Activated B cell treated with CpG ODN at 0.5 μM for 24 hours (primary cell): ENCODE measurements at regions not wholly inside any gene's neighbourhood (a gene's known extent, or its start where the extent isn't known, plus 50 kb on each side); places are given as distances from the start of the nearest gene placed in this dataset.

Experiments
- ATAC-seq: fragments of 200-7000 bp; cut with Tn5 transposase; one replicate; pipeline ENCODE4 v1.10.0; 2021; ENCODE audit warnings: low read depth, mild to moderate bottlenecking, moderate library complexity
- CTCF ChIA-PET: fragments of 350-600 bp; sonication (Branson Sonifier 250); formaldehyde crosslinking; loops from one replicate; lab custom pipeline; 2021; ENCODE audit warnings: antibody characterized with exemption; lab: Charles Lee
- POLR2A ChIA-PET: fragments of 350-600 bp; sonication (Branson Sonifier 250); formaldehyde crosslinking; loops from one replicate; lab custom pipeline; 2021; ENCODE audit warnings: antibody characterized with exemption; lab: Charles Lee
- DNase-seq: peaks from one replicate; pipeline ENCODE4 v3.0.0; 2022
- H3K27ac Mint-ChIP-seq: one replicate; pipeline ENCODE4 v1.8.0; 2020; ENCODE audit warnings: mixed read lengths
- H3K27me3 Mint-ChIP-seq: one replicate; pipeline ENCODE4 v1.8.0; 2021; ENCODE audit warnings: mixed read lengths
- H3K36me3 Mint-ChIP-seq: one replicate; pipeline ENCODE4 v1.8.0; 2021; ENCODE audit warnings: low read depth, mixed read lengths
- H3K4me1 Mint-ChIP-seq: one replicate; pipeline ENCODE4 v1.8.0; 2021; ENCODE audit warnings: mixed read lengths
- H3K4me3 Mint-ChIP-seq: one replicate; pipeline ENCODE4 v1.8.0; 2020; ENCODE audit warnings: mild to moderate bottlenecking, mixed read lengths
- H3K9me3 Mint-ChIP-seq: one replicate; pipeline ENCODE4 v1.8.0; 2020; ENCODE audit warnings: mixed read lengths
- CTCF ChIP-seq: fragments of 200-600 bp; IDR thresholded peaks from one replicate; pipeline ENCODE4 v1.8.0; 2022; ENCODE audit warnings: antibody characterized with exemption, mild to moderate bottlenecking
- intact Hi-C: fragments of 100-400 bp; cut with micrococcal nuclease; formaldehyde crosslinking; loops from one replicate; pipeline ENCODE4 v1.15.1; 2024

GRCh38 chr13:106987427-106987785 lies 419.5 kb upstream of the ARGLU1 start:
- H3K4me3 Mint-ChIP-seq, result no peak overlapping the region
- no peak for ATAC-seq
- ChIA-PET POLR2A (no interaction called here), CTCF (no interaction called here)
- H3K27ac Mint-ChIP-seq, result no peak overlapping the region
- H3K4me1 Mint-ChIP-seq, result no peaks in the 10 kb centered on the region
- no peak for DNase-seq
- TF ChIP-seq CTCF, result no peak
- peaks cover 2% of the 10 kb centered on the region for H3K9me3 Mint-ChIP-seq
- H3K27me3 Mint-ChIP-seq, result no peaks in the 10 kb centered on the region
- no peaks in the 10 kb centered on the region for H3K36me3 Mint-ChIP-seq
- intact Hi-C loops, result no loop called here

GRCh38 chr13:106986687-106987426 lies 418.9 kb upstream of the ARGLU1 start:
- Mint-ChIP-seq H3K27ac (no peak overlapping the region), H3K9me3 (no peaks in the 10 kb centered on the region), H3K4me1 (no peaks in the 10 kb centered on the region), H3K27me3 (no peaks in the 10 kb centered on the region), H3K4me3 (no peak overlapping the region), H3K36me3 (no peaks in the 10 kb centered on the region)
- ChIA-PET CTCF (no interaction called here), POLR2A (no interaction called here)
- ATAC-seq (no peak), DNase-seq (no peak)
- no peak for TF ChIP-seq CTCF
- intact Hi-C loops, result no loop called here

- DNase-seq (no peak), ATAC-seq (no peak)
- no peak overlapping the region for H3K27ac Mint-ChIP-seq
- H3K36me3 Mint-ChIP-seq, result no peaks in the 10 kb centered on the region
- no peak overlapping the region for H3K4me3 Mint-ChIP-seq
- intact Hi-C loops, result no loop called here
- TF ChIP-seq CTCF, result no peak
- H3K4me1 Mint-ChIP-seq, result no peaks in the 10 kb centered on the region
- CTCF ChIA-PET, result no interaction called here
- no peaks in the 10 kb centered on the region for H3K9me3 Mint-ChIP-seq
- POLR2A ChIA-PET, result no interaction called here
- no peaks in the 10 kb centered on the region for H3K27me3 Mint-ChIP-seq
Measured at GRCh38 chr13:106986033-106986484, 418.1 kb upstream of the ARGLU1 start.

- intact Hi-C loops, result no loop called here
- ChIA-PET POLR2A (no interaction called here), CTCF (no interaction called here)
- no peaks in the 10 kb centered on the region for H3K9me3 Mint-ChIP-seq
- no peak overlapping the region for H3K4me3 Mint-ChIP-seq
- no peak for DNase-seq
- H3K4me1 Mint-ChIP-seq, result no peaks in the 10 kb centered on the region
- no peaks in the 10 kb centered on the region for H3K27me3 Mint-ChIP-seq
- ATAC-seq, result no peak
- no peaks in the 10 kb centered on the region for H3K36me3 Mint-ChIP-seq
- no peak overlapping the region for H3K27ac Mint-ChIP-seq
- no peak for TF ChIP-seq CTCF
Measured at GRCh38 chr13:106985481-106985880, 417.5 kb upstream of the ARGLU1 start.

- no peaks in the 10 kb centered on the region for H3K36me3 Mint-ChIP-seq
- ATAC-seq (no peak), DNase-seq (no peak)
- H3K9me3 Mint-ChIP-seq, result no peaks in the 10 kb centered on the region
- ChIA-PET CTCF (no interaction called here), POLR2A (no interaction called here)
- no peaks in the 10 kb centered on the region for H3K4me1 Mint-ChIP-seq
- intact Hi-C loops, result no loop called here
- TF ChIP-seq CTCF, result no peak
- no peak overlapping the region for H3K4me3 Mint-ChIP-seq
- H3K27me3 Mint-ChIP-seq, result no peaks in the 10 kb centered on the region
- no peak overlapping the region for H3K27ac Mint-ChIP-seq
Measured at GRCh38 chr13:106981051-106981450, 413.1 kb upstream of the ARGLU1 start.
